Activated T-cell treated with anti-CD3 and anti-CD28 coated beads, Interleukin-2, amount 50 U/mL, for 48 hours (primary cell): ENCODE measurements at regions not wholly inside any gene's neighbourhood (a gene's known extent, or its start where the extent isn't known, plus 50 kb on each side); places are given as distances from the start of the nearest gene placed in this dataset.
"Not testable (repeated sequence)": the region's sequence is repeated elsewhere in the genome, so short reads cannot be mapped to it uniquely, and the experiment has no call there.

Source experiments
- DNase-seq, 2 experiments: peaks; one replicate each; pipeline ENCODE4 v3.0.0-alpha.2; 2020

DNA sequence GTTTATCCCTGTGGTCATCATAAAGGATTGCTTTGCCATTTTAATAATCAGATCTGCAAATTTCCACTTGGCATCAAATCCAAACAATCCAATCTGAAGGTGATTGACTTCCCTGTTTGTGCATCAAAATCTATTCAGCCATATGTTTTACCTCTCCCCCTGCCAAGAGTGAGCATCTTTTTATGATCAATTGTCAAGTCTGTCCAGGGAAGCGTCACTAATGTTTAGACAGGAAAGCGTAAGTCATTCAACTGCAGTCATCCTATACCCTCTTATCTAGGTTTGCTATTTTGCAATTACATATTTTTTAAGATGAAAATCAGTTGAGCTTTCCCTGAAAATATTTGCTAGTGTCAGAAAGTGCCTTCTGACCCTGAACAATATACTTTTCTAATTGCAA, 1224.1 kb upstream of the SEL1L start:
- DNase-seq, result no peak

DNA sequence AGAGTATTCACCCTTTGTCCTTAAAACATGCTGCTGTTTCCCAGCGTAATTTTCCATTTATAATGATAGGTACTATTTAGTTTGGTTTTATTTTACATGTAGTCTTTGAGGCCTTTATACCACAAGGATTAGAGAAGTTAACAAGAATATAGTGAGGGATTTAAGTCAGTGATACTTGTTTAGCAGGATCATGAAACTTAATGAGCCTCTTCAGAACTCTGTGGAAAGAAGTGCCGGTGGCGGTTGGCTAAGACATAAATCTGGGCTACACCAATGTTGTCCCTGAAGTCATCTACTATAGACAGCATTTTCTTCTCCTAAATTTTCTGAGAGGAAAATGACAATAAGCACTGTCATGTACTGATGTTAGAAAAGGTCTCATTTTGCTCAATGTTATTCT, 1226.0 kb upstream of the SEL1L start:
- no peak for DNase-seq

DNA sequence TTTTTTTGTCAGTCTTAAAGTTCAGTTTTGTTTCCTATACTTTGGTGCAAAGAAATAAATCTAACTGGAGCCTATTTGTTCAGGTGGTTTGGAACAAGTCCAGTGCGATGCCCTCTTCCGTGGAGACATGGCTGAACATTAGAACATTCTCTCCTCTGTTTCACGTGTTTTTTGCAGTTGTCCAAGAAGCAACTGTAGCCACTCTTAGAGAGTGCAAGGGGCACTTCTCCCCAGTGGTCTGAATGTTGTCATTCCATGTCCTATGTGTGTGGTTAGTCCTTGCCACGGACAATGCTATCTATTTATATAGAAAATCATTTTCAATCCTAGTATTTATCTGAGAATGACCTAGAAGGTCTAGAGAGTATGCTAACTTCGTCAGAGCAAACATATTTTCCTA, 1232.5 kb upstream of the SEL1L start:
- no peak for DNase-seq

DNA sequence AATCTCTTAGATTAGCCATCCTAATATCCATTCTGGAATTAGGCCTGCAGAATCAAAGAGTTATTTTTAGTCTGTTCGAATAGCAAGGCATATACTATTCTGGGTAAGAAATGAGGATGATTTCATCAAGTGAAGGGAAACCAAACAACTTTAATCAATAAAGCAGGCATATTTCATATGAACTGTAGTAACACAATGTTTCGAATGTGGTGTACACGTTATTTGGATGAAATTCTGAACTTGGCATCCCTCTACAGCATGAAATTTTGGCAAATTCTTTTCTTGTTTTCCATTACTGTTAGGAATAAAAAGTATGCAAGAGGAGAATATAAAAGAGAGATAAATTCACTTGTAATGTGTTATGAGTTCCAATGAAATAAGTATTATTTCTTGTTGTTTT, 1233.3 kb upstream of the SEL1L start:
- no peak for DNase-seq

DNA sequence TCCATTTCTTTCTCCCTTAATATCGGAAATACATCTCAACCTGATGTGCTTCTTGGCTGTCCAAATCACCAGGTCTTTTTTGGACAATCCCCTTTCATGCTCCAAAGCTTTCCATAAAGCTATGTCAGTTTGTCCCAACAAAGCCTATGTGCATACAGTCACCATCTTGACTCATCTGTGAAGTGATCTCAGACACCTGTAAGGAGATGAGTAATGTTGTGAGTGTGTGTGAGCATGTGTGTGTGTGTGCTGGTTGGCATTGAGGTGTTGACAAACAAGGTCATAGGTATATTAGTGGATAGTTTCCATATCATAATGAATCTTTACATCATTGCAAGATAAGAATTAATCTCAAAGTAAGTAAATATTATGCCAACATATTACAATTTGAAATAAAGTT, 1243.3 kb upstream of the SEL1L start:
- DNase-seq, result no peak

DNA sequence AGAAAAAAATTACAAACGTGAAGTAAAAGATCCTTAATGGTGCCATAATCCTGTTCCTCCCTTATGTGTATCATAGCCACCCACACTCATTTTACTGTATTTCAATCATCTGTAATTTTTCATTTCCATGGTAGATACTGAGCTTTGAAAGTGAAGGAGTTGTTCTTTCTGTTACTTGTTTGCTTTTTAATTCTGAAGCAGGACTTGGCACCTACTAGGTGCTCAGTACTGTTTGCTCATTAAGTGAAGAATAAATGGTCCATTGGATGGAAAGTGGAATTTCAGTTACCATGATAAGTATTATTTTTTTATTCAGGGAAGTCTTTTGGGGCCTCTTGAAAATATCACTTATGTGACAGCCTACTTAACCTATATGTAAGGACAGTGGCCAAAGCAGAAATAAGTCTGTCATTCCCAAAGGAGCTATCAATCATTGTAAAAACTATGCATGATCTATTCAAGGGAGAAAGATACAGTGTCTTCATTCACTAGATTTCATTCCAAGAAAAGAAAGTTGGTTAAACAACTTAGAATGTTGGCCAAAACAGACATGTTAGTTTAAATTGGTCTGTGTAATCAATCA, 1244.4 kb upstream of the SEL1L start:
- DNase-seq, result no peak

DNA sequence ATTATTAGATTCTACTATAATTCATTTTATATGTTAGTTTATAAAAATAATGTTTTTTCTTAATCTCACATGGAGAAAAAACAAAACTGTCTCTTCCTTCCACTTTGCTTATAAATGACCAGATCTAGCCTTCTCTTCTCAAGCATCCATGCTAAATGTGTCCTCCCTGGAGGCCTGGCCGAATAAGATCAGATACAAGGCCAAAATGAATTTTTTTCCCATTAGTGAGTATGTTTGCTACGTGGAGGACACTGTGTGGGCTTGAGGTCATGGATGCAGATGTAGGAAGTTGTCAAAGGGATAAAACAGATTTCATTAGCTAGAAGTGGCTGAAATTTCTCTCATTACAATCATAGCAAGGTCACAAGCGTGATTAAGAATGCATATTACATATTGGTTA, 1244.9 kb upstream of the SEL1L start:
- DNase-seq, result no peak

DNA sequence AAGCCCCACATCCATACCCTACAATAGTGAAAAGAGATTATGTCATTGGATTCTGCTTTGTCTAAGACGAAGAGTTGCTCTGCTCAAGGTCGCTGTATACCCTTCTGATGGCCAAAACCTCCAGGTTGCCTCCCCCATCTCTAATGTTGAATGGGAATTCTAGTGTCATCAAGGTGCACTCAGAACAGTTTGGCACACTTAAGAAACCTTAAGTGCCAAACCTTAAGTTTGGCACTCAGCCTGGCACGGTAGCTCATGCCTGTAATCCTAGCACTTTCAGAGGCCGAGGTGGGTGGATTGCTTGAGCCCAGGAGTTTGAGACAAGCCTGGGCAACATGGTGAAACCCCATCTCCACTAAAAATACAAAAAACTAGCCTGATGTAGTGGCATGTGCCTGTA, 1245.6 kb upstream of the SEL1L start:
- DNase-seq, result no peak

DNA sequence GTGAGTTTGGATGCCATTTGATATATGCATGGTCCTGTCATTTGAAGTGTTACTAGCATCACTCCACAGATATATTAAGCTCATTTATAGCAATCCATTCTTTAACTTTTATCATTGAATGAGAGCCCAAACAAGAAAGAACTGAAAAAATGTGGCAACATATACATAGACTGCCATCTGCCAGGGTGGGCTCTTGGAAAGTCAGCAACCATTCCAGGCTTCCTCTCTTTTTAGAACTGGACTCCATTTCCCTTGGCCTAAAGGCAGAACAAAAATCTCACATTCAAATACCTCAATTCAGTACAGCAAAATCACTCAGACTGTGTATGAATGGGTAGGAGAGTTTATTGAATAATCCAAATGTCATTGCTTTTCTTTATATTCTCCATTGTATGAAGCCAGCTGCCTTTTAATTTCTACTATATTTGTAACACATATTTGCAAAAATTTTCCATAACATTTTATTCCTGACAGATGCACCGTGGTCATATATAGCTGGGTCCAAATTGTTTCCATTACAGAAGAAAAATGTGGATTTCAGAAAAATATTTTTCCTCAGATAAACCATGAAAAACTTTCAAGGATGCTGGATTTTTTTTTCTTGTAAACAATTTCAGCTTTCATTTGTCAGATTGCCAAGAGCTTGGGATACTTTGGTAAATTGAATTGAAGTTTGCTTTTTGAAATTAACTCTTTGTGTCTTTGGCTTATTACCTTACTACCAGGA, 1252.3 kb upstream of the SEL1L start:
- no peak for DNase-seq

DNA sequence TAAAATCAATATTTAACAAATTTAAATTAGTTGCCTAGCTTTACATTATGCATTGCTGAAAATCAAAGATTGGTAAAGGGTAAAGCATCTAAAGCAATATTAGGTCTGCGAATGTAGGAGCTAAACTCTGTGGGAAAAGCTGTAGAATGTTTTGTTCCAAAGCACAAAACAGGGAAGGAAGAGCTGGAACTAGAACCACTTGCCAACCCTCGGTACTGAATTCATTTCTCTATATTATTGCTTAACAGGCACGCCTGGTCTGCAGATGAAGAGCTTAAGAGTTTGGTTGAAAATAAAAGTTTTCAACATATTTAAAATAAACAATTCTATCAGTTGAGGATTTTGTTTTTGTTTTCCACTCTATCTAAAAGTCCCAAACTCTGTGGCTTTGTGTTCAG, 1252.8 kb upstream of the SEL1L start:
- no peak for DNase-seq

DNA sequence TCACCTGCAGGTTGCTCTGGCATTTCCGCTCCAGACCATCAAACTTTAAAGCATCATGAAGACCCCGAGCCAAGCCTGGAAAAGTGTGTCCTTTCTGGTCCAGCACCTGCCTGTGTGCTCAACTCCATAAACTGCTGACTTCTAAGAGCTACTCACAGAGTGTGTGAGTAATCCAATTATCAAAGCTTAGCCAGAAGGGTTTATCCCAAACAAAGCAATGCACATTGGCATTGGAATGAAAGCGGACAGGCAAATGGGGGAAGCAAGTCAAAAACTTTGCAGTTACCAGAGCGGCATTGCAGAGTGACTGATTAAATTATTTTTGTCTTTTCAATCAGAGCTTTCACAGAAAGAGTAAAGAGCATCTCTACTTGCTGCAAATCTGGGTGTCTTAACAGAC, 1262.4 kb upstream of the SEL1L start:
- DNase-seq, result no peak

DNA sequence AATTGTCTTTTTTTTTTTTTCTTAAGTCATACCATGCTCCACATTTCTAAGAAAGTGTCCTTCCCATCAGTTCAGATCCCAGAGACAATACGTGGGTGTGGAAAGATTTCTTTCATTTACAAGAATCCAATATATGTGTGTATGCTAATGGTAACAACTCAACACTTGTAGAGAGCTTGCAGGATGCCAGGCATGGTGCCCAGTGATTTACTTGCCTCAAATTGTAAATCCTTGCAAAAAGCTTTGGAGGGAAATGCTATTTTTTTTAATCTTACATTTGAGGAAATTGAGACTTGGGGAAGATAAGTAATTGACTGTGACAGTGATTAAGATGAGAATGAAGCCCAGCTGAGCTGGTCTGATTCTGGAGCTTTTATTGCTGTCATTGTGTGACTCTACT, 1264.6 kb upstream of the SEL1L start:
- no peak for DNase-seq

DNA sequence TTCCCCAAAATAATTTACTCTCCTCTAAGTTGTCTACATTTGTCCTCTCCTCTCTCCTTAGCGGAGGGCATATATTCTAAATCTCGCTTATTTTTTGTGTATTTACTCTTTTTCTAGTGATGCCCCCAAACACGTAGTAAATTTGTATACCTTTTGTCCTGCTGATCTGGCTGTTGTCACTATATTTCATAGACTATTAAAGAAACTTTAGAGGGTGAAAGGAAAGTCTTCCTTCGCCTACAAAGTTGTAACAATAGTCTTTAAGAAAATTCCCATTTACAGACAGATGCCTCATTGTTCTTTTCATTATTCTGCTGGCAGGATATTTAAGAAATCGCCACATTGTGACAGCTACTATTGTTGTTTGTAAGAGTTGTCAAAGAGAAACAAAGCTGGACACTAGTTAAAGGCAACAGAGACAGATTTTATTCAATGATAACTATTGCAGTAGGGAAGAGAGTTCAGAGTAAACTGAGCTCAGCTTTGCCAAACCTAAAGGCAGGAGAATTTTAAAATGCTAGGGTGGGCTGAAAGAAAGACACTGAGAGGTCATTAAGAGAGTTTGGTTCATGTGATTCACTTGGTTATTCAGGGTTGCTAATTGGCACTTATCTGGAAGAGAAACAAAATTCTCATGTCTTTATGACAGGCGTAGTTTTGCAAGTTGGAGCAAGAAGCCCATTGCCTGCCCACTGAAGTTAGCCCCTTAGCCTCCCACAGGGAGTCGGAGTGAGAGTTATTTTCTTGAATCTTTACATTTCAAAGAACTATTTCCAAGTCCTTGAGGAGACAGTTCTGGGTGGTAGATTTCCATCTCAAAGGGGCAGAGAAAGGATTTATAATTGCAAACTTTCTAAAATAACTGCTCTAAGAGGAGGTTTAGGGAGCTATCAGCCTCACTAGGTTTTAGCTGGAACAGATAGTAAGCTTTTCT, 1272.5 kb upstream of the SEL1L start:
- no peak for DNase-seq

DNA sequence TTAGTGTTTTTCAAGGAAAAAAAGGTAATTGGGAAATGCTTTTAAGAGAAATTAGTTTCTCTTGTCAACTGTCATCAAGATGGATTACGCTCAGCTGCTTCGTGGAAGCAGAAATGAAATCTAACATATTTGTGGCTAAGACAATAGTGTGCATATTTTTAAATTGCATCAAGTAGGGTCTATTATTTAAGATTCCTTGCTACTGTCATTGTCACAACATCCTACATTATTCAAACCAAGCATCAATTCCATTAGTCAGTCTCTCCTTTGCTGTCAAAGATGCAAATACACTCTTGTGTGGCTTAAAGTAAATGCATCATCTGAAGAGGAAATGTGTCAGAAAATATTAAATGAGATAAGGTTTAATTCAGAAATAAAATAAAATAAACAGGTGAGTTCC, 1277.6 kb upstream of the SEL1L start:
- DNase-seq, result no peak

DNA sequence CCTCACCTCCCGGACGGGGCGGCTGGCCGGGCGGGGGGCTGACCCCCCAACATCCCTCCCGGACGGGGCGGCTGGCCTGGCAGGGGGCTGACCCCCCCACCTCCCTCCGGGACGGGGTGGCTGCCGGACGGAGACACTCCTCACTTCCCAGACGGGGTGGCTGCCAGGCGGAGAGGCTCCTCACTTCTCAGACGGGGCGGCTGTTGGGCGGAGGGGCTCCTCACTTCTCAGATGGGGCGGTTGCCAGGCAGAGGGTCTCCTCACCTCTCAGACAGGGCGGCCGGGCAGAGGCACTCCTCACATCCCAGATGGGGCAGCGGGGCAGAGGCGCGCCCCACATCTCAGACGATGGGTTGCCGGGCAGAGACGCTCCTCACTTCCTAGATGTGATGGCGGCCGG, 1280.7 kb upstream of the SEL1L start:
- not testable (repeated sequence) for DNase-seq

DNA sequence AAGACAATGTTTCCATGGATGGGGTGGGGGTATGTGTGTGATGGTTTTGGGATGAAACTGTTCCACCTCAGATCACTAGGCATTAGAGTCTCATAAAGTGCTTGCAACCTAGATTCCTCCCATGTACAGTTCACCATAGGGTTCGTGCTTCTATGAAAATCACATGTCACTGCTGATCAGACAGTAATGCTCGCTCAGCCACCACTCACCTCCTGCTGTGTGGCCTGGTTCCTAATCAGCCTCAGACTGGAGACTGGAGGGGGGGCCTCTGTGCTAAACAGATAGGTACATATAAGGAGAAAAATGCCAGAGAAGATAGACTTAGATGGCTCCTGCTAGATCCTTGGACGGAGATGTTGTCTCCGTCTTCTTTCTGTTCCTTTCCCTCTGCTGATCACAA, 1296.9 kb upstream of the SEL1L start:
- no peak for DNase-seq

DNA sequence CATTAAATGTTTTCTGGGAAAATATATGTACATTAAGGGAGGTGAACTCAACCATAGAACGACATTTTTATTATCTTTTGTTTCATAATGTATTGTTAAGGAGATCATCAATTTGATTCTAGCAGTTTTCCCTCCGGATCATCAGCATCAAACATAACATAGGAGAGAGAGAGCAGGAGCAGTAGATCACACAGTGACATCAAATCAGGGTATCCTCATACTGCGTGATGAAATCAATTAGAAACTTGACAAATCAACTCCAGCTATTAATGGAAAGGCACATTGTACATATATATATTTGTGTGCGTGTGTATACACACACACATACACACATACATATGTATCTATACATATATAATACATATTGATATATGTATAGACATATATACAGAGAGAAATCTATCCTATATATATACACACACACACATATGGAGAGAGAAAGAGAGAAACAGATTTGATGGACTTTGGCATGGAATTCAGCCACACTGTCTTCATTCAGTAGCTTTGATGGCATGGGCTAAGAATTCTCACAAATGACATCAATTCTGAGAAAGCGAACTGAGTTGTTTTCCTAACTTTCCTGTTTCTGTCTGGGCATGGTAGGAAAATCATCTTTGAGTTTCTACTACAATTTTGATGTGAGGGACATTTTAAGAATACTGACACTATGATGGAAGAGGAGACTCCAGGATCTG, 1302.8 kb upstream of the SEL1L start:
- DNase-seq, result no peak

DNA sequence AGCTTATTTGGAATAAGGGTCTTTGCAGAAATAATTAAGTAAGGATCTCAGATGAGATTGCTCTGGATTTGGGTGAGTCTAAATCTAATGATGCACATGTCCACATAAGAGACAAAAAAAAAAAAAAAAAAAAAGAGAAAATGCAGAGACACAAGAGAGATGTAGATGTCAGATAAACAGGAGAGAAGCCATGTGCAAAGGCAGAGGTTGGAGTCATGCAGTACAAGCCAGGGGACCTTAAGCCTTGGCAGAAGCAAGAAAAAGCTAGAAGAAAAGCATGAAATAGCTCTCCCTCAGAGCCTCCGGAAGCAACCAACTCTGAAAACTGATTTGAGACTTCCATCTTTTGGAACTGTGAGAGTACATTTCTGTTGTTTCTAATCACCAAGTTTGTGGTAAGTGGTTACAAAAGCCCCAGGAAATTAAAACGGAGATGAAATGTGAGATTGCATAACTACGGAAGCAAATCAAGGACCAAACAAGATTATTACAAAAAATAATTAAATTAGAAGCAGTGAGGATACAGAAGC, 1304.0 kb upstream of the SEL1L start:
- DNase-seq, result no peak

DNA sequence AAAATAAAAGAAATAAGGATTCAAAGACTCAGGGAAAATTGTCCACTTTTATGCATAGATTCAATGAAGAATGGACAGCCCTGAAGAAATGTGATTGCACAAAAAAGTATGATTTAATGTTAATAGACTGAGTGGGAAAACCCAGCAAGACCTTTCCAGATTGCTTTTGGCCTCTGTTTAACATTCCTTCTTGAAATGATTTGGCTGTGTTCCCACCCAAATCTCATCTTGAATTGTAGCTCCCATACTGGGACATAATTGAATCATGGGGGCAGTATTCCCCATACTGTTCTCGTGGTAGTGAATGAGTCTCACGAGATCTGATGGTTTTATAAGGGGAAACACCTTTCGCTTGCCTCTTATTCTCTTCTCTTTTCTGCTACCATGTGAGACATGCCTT, 1316.9 kb upstream of the SEL1L start:
- DNase-seq, result no peak

DNA sequence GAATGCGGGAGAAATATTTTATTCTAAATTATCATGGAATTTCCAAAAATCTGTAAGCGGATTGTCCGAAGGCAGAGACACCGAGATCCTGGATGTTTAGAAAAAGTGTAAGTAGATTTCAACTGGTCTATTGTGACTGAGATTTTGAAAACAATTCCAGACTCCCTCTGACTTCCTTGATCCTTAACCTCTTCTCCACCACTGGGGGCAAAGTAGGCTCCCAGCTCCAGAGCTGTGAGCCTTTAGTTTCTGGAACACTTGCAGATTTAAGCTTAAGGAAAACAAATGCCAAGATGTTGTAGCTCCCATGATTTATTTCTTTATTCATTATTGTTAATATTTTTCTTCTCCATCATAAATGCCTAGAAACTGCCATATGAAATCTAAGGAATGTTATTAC, 1320.5 kb upstream of the SEL1L start:
- no peak for DNase-seq

DNA sequence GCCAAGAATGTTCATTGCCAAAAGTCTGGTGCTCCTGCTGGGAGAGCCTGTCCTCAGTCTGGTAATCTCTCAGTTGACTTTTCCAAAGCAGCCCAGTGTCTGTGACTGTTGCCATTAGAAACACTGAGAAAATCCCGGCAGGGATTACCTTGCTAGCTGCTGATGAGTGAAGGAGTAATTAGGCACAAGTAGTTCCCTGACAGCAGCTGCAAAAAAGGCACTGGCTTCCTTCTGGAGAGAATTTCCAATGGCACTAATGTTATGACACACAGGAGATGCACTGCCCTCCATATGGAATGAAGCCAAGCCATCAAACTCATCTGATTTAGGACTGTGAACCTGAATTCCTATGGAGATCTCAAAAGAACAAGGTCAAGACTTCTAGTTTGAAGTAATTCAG, 1321.2 kb upstream of the SEL1L start:
- DNase-seq, result no peak

DNA sequence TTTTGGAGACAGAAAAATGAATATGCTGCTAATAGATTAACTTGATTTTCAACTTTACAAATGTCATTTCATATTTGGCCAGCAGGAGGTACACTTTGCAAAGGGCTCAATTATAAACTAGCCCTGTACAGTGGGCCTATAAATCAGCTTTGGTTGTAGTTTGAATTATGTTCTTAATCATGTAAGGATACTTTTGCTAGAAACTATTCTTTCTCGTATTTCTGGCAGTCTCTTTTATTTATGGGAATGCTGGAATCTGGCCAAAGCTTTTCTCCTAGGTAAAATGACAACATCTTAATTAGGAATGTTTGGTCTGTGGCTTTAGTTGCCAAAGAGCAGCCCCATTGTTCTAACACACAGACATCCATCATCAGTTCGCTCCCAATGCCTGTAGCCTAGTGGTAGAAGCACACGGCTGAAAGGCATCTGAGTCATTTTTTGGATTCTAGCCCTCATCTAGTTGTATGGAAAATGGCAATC, 1322.3 kb upstream of the SEL1L start:
- no peak for DNase-seq

DNA sequence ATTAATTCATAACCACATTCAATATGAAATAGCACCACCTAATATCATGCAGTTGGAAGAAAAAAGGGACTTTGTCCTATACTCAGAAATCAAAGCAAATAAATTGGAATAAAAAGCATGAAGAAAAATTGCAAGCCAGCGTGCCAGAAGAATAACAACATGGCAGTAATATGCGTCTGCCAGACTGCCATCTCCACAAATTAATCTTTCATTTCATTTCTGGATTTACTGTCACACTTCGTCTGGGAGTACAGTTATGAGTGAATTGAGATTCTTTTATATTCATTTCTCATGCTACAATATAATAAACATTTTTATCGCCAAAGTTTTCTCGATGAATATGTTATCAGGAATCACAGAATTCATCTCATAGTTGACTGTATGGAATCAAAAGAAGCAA, 1327.7 kb upstream of the SEL1L start:
- no peak for DNase-seq
